ENCODE measurements at regions not wholly inside any gene's neighbourhood (a gene's known extent, or its start where the extent isn't known, plus 50 kb on each side); places are given as distances from the start of the nearest gene placed in this dataset.

GRCh38 chr7:97580205-97580604 lies 151.7 kb upstream of the TAC1 start:
- no peak overlapping the region for H3K27ac ChIP-seq (ENCODE audit: low read depth in 1 of 2, low read length in 2 of 2)
- no peaks in the 10 kb centered on the region for H3K36me3 ChIP-seq (ENCODE audit: control insufficient read depth in 4 of 4, insufficient read depth in 3 of 4, low read depth in 1 of 4, low read length in 3 of 4)
- no peak for TF ChIP-seq YY1 (IDR thresholded peaks at IDR 0.05)
- TF ChIP-seq JUND (IDR thresholded peaks at IDR 0.05), result no peak
- TF ChIP-seq MAX (IDR thresholded peaks at IDR 0.05), result no peak
- TF ChIP-seq EGR1 (IDR thresholded peaks at IDR 0.05; ENCODE audit: low read depth in 2 of 2), result no peak
- TF ChIP-seq FOXA2 (IDR thresholded peaks at IDR 0.05), result no peak
- TF ChIP-seq HNF4A (conservative IDR thresholded peaks at IDR 0.05), result no peak
- TF ChIP-seq SP1 (IDR thresholded peaks at IDR 0.05), result no peak
- TF ChIP-seq RXRA (IDR thresholded peaks at IDR 0.05), result no peak
- no peak for TF ChIP-seq NR2F2 (IDR thresholded peaks at IDR 0.05)
- TF ChIP-seq CTCF (IDR thresholded peaks at IDR 0.05; ENCODE audit: low read depth, low read length, missing input control), result no peak
- TF ChIP-seq, protein P1, sequence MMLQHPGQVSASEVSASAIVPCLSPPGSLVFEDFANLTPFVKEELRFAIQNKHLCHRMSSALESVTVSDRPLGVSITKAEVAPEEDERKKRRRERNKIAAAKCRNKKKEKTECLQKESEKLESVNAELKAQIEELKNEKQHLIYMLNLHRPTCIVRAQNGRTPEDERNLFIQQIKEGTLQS (IDR thresholded peaks at IDR 0.05), result no peak
- TF ChIP-seq GABPA (IDR thresholded peaks at IDR 0.05 in 1 of 2, conservative IDR thresholded peaks at IDR 0.05 in 1 of 2), result no peak
- no peak for TF ChIP-seq TAF1 (conservative IDR thresholded peaks at IDR 0.05)
- no peak for TF ChIP-seq FOXA1 (IDR thresholded peaks at IDR 0.05)
- TF ChIP-seq REST (IDR thresholded peaks at IDR 0.05), result no peak
- TF ChIP-seq RAD21 (IDR thresholded peaks at IDR 0.05), result no peak
- no peak for TF ChIP-seq ZBTB33 (IDR thresholded peaks at IDR 0.05)
- TF ChIP-seq HNF4G (IDR thresholded peaks at IDR 0.05), result no peak
- no peaks in the 10 kb centered on the region for H3K9me3 ChIP-seq (ENCODE audit: control insufficient read depth in 4 of 4, low read length in 3 of 4)
- no peak overlapping the region for H3K9ac ChIP-seq (ENCODE audit: low read depth in 1 of 2, low read length in 2 of 2)
- no peaks in the 10 kb centered on the region for H3K27me3 ChIP-seq (ENCODE audit: control insufficient read depth in 4 of 4, insufficient read depth in 4 of 4, low read length in 3 of 4)
- 84% methylated on average over 5 of the region's 5 CpGs for WGBS
- no peaks in the 10 kb centered on the region for H3K4me1 ChIP-seq (ENCODE audit: control insufficient read depth in 4 of 4, insufficient read depth in 4 of 4, low read length in 3 of 4)
- no peak overlapping the region for H3K4me3 ChIP-seq (ENCODE audit: low read depth in 1 of 3, low read length in 3 of 3)
- no peak for DNase-seq (ENCODE audit: low spot score)

Data from liver (tissue), 8 donors.